HEK293T (cell line): ENCODE measurements at regions not wholly inside any gene's neighbourhood (a gene's known extent, or its start where the extent isn't known, plus 50 kb on each side); places are given as distances from the start of the nearest gene placed in this dataset.

Source experiments
- ARNT ChIP-seq: fragments of 450-650 bp; IDR thresholded peaks from 2 replicates; pipeline ENCODE4 v1.6.1; 2017; ENCODE audit warnings: mild to moderate bottlenecking
- FOXK2 ChIP-seq: fragments of 450-650 bp; IDR thresholded peaks from 2 replicates; pipeline ENCODE4 v1.6.1; 2016; ENCODE audit warnings: mild to moderate bottlenecking
- HDGF ChIP-seq: fragments of 450-650 bp; IDR thresholded peaks from 2 replicates; pipeline ENCODE4 v1.6.1; 2017; ENCODE audit warnings: antibody characterized with exemption, borderline replicate concordance
- NFRKB ChIP-seq: fragments of 450-650 bp; IDR thresholded peaks from 2 replicates; pipeline ENCODE4 v1.6.1; 2016; ENCODE audit warnings: mild to moderate bottlenecking, moderate library complexity
- SP1 ChIP-seq: fragments of 450-650 bp; IDR thresholded peaks from 2 replicates; pipeline ENCODE4 v1.6.1; 2017
- SUZ12 ChIP-seq: fragments of 450-650 bp; IDR thresholded peaks from 2 replicates; pipeline ENCODE4 v1.6.1; 2016; ENCODE audit warnings: mild to moderate bottlenecking

DNA sequence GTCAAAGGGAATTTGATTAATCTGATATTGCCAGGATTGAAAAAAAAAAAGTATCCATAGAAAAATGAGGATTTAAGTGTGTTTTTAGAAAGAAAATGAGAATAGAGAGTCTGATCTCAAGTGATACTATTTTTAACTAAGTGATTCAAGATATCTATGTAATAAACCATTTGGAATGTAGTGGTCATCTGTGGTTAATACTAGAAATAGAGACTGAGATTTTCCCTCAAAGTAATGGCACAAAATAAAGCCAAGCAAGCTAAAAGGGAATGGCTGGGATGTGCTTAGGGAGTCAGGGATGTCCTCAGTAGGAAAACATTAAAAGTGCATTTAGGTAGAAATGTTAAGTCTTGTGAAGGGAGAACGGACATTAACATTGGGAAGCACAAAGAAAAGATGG, 90.6 kb downstream of the FBXO4 start:
- TF ChIP-seq SUZ12 = no peak
- TF ChIP-seq NFRKB = no peak
- no peak for TF ChIP-seq ARNT
- TF ChIP-seq HDGF = no peak
- no peak for TF ChIP-seq SP1
- no peak for TF ChIP-seq FOXK2
